DND-41 (cell line): ENCODE measurements at regions not wholly inside any gene's neighbourhood (a gene's known extent, or its start where the extent isn't known, plus 50 kb on each side); places are given as distances from the start of the nearest gene placed in this dataset.
"Not testable (repeated sequence)": the region's sequence is repeated elsewhere in the genome, so short reads cannot be mapped to it uniquely, and the experiment has no call there.

Experiments
- ATAC-seq: fragments of 200-7000 bp; cut with Tn5 transposase; 3 replicates; pipeline ENCODE4 v1.9.1; 2021; ENCODE audit warnings: low read depth; ENCODE audit not compliant: insufficient read depth
- DNase-seq: peaks from one replicate; pipeline ENCODE4 v3.0.0-alpha.2; 2020
- H2AFZ ChIP-seq: 2 replicates; pipeline ENCODE4 v1.6.0; 2012; ENCODE audit warnings: low read depth, low read length
- H3K27ac ChIP-seq: 2 replicates; pipeline ENCODE4 v1.5.1; 2012; ENCODE audit warnings: low read length, inconsistent platforms
- H3K27me3 ChIP-seq: fragments of 200-600 bp; sonication (generic); 2 replicates; pipeline ENCODE4 v1.6.0; 2012; ENCODE audit warnings: low read length, mild to moderate bottlenecking, inconsistent platforms; ENCODE audit not compliant: insufficient read depth, poor library complexity
- H3K36me3 ChIP-seq: 2 replicates; pipeline ENCODE4 v1.5.1; 2012; ENCODE audit warnings: low read length, inconsistent platforms; ENCODE audit not compliant: insufficient read depth
- H3K4me1 ChIP-seq: 2 replicates; pipeline ENCODE4 v1.5.1; 2012; ENCODE audit warnings: mild to moderate bottlenecking, low read length; ENCODE audit not compliant: insufficient read depth
- H3K4me2 ChIP-seq: 2 replicates; pipeline ENCODE4 v1.6.0; 2012; ENCODE audit warnings: mild to moderate bottlenecking, moderate library complexity, low read length, inconsistent platforms; ENCODE audit not compliant: insufficient read depth
- H3K4me3 ChIP-seq, 2 experiments: fragments of 200-600 bp in 1 of 2; shearing (Covaris generic) in 1 of 2; 2 replicates each; pipeline ENCODE4 v1.5.1; 2012 to 2016; ENCODE audit warnings: inconsistent platforms in 2 of 2, low read length in 2 of 2, mild to moderate bottlenecking in 2 of 2, low read depth in 1 of 2, moderate library complexity in 1 of 2
- H3K79me2 ChIP-seq: 2 replicates; pipeline ENCODE4 v1.6.0; 2012; ENCODE audit warnings: low read length, inconsistent platforms; ENCODE audit not compliant: insufficient read depth
- H3K9ac ChIP-seq: 2 replicates; pipeline ENCODE4 v1.6.0; 2012; ENCODE audit warnings: low read depth, mild to moderate bottlenecking, inconsistent platforms, low read length, moderate library complexity
- H3K9me3 ChIP-seq: 2 replicates; pipeline ENCODE4 v1.5.1; 2012; ENCODE audit warnings: low read length, moderate library complexity, mild to moderate bottlenecking, inconsistent platforms; ENCODE audit not compliant: insufficient read depth, severe bottlenecking
- H4K20me1 ChIP-seq: 2 replicates; pipeline ENCODE4 v1.6.0; 2012; ENCODE audit warnings: low read length; ENCODE audit not compliant: insufficient read depth
- CTCF ChIP-seq: IDR thresholded peaks from 2 replicates; pipeline ENCODE4 v1.5.1; 2012; ENCODE audit warnings: borderline replicate concordance, low read length, moderate library complexity, mild to moderate bottlenecking; ENCODE audit not compliant: poor library complexity, severe bottlenecking; ENCODE audit errors: extremely low read depth
- EZH2 ChIP-seq: IDR thresholded peaks from 3 replicates; pipeline ENCODE4 v1.6.1; 2012; ENCODE audit warnings: borderline replicate concordance, low read depth, mild to moderate bottlenecking, moderate library complexity, low read length, inconsistent platforms; ENCODE audit not compliant: severe bottlenecking

GRCh38 chr2:132268977-132269523, 107.3 kb upstream of the ANKRD30BL start:
- peaks cover 14% of the 10 kb centered on the region for H3K4me1 ChIP-seq
- no peak overlapping the region for H3K4me2 ChIP-seq
- H2AFZ ChIP-seq = no peak overlapping the region

GRCh38 chr2:132270255-132270654, 108.5 kb upstream of the ANKRD30BL start:
- Histone ChIP-seq H3K4me3 (no peak overlapping the region), H3K79me2 (no peaks in the 10 kb centered on the region), H3K27ac (no peak overlapping the region), H3K27me3 (no peaks in the 10 kb centered on the region), H3K9ac (no peak overlapping the region), H3K9me3 (no peaks in the 10 kb centered on the region), H4K20me1 (no peaks in the 10 kb centered on the region), H3K4me2 (peak overlapping the region; percentile 56; the same call in 1 of the 2 replicates), H3K36me3 (no peaks in the 10 kb centered on the region), H3K4me1 (peaks cover 14% of the 10 kb centered on the region), H2AFZ (peak overlapping the region; percentile 73; the same call in 1 of the 2 replicates)
- TF ChIP-seq EZH2 = no peak
- TF ChIP-seq CTCF = no peak
- ATAC-seq (0 out of 3 replicates have a peak, but pooled peaks have one; percentile 6), DNase-seq (no peak)

More at GRCh38 chr2:132268977-132269523, 107.3 kb upstream of the ANKRD30BL start:
- Histone ChIP-seq H3K36me3 (no peaks in the 10 kb centered on the region), H4K20me1 (no peaks in the 10 kb centered on the region), H3K79me2 (no peaks in the 10 kb centered on the region), H3K4me3 (no peak overlapping the region), H3K27me3 (no peaks in the 10 kb centered on the region), H3K9ac (no peak overlapping the region), H3K9me3 (no peaks in the 10 kb centered on the region), H3K27ac (no peak overlapping the region)
- DNase-seq = no peak
- TF ChIP-seq CTCF (no peak), EZH2 (no peak)
- no peak for ATAC-seq

GRCh38 chr2:132270981-132271546, 109.3 kb upstream of the ANKRD30BL start:
- Histone ChIP-seq H4K20me1 (no peaks in the 10 kb centered on the region), H3K27me3 (no peaks in the 10 kb centered on the region), H3K4me3 (peak overlapping the region in 1 of 2 experiments; percentile 31; a peak in 2 of 4 replicates), H3K4me2 (peak overlapping the region; percentile 56), H3K9me3 (no peaks in the 10 kb centered on the region), H3K27ac (peak overlapping the region; percentile 52; the same call in 1 of the 2 replicates), H3K4me1 (peaks cover 14% of the 10 kb centered on the region), H3K9ac (peak overlapping the region; percentile 14; the same call in 1 of the 2 replicates), H3K79me2 (no peaks in the 10 kb centered on the region), H3K36me3 (no peaks in the 10 kb centered on the region), H2AFZ (peak overlapping the region; percentile 73)
- ATAC-seq (peak; percentile 66), DNase-seq (no peak)
- TF ChIP-seq CTCF (no peak), EZH2 (no peak)

GRCh38 chr2:132271794-132272193, 110.0 kb upstream of the ANKRD30BL start:
- H3K4me3 ChIP-seq, DNase-seq, H3K4me2 ChIP-seq, ATAC-seq, H3K9me3 ChIP-seq, H3K27me3 ChIP-seq, H4K20me1 ChIP-seq, H3K79me2 ChIP-seq, H2AFZ ChIP-seq, H3K36me3 ChIP-seq, H3K27ac ChIP-seq, H3K9ac ChIP-seq: not testable (repeated sequence)
- H3K4me1 ChIP-seq = peaks cover 14% of the 10 kb centered on the region
